Stimulated activated CD8-positive, alpha-beta memory T cell treated with anti-CD3 and anti-CD28 coated beads, Interleukin-12 subunit alpha, Interleukin-12 subunit beta, amount 100 ng/mL, for 1 hour (primary cell): ENCODE measurements at regions not wholly inside any gene's neighbourhood (a gene's known extent, or its start where the extent isn't known, plus 50 kb on each side); places are given as distances from the start of the nearest gene placed in this dataset.

ENCODE experiments used
- DNase-seq: peaks from one replicate; pipeline ENCODE4 v3.0.0-alpha.2; 2020; ENCODE audit warnings: low read depth

DNA sequence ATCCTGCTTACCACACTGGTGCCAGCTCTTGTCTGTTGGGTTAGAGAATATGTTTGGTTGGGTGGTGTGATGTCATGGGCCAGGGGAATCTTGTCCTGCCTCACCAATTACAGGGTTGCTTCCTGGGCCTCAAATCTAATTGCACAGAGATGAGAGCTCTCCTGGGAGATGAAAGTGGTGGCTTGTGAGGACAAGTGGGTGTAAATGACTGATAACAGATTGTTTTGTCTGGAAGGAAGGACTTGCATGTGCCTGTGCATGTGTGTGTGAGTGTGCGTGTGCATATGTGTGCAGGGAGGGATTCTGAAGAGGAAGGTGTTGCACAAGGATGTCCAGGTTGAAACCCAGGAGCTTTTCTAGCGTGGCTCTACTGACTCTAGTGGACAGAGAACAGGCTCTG, 271.9 kb downstream of the LOXHD1 start:
- DNase-seq = no peak

DNA sequence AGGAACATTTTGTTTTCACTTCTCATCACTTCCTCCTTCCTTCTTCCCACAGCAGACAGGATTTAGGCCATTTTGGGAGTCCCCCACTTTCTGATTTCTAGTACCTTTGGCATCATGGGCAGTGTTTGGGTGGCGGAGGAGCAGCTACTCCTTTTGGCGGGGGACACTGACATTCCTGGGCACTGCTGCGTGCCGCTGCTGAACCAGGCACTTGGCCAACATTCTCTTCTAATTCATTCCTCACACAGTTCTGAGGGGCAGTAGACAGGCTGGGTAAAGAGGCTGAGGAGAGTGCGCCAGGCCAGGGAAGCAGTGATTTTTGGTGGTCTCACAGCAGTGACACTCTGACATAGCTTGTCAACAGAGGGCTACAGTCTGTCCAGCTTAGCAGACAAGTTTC, 270.2 kb downstream of the LOXHD1 start:
- no peak for DNase-seq

DNA sequence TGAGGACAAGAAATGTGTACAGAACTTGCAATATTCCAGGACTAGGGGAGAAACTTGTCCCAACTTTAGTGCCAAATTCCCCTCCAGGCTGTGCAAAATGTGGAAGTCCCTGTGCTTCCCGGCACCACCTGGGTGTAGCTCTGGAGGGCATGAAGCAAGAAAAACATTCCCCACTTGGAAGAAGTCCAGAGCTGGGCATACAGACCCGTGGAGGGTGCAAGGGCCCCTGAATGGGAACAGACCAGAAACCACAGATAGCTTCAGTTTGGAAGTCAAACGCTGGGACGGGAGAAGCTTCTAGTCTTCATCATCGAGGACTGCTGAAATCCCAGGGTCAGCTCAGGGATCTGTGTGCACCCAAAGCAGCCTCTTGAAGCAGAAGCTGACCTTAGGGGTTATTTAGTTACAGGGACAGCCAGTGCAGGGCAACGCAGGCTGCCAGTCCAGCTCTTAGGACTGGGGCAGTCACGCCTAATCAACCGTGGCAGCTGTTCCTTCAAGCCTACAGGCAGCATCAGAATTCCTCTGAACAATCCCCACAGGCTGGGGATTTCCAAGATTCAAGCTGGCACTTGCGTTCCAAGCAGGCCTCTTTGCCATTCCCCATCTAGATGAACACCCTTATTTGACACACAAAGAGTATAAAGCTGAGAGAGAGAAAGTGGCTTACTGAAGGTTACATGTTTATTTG, 269.4 kb downstream of the LOXHD1 start:
- no peak for DNase-seq

DNA sequence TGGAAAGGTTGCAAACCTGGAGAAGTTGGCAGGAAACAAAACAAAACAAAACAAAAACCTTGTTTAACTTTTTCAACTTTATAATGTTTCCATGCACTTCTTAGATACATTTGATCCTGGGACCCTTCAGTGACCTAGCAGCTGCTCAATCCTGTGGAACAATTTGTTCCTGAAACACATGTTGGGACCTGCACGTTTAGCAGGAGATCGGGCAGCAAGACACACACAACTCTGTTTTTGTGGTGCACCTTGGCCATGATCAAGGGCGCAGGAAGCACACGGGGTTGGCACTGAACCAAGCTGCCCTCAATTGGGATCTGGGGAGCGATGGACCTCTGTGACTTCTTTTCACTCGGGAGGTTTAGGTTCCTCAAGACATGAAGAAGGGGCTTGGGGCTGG, 268.7 kb downstream of the LOXHD1 start:
- no peak for DNase-seq

DNA sequence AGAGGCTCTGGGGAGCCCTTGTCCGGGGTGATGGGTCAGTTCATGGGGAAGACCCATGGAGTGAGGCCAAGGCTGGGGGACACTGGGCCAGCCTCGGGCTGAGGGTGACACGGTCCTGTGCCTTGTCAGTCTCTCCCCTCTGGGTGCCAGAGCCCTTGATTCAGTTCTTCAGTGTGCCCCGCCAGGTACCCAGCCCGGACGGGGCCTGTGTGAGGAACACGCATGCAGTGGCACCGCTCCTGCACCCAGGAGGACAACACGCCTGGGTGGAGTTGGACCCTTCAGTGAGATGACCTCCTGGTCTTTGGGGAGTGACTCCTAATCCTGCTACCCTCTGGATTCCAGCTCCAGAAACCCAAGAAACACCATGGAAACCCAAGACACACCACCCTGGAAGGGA, 264.4 kb downstream of the LOXHD1 start:
- no peak for DNase-seq

DNA sequence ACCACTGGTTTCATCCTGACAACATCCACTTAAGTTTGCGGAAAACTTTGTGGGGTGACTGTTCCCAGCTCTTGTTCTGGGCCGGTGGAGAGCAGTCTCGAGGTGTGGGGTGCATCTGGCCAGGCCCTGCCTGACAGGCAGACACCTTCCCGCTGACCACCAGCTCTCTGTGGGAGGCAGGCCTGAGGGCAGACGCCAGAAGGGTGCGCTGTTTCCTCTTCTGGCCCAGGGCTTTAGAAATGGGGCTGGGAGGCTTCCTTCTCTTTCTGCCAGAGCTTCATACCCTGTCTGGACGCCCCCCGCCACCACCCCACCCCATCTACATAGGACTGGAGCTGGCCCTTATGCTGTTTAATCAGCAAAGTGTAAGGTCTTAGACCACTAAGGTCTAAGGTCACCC, 263.8 kb downstream of the LOXHD1 start:
- DNase-seq = no peak

DNA sequence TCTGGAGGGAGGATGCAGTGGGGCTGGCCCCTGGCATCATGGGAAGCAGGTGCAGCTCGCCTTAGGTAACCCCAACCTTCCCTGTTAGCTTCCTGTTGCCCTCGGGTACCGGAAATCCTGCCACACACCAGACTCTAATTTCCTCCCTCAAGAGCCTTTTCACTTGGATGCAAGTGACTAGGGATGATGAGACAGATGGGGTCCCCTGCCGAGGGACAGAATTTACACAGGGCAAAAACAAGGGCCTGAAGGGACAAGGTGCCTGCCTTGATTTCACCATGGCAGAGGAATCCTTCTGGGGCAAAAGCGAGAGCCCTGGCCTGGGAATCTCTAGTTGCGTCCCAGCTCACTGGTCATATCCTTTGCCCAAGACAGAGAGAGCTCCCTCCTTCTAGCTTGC, 263.1 kb downstream of the LOXHD1 start:
- no peak for DNase-seq

DNA sequence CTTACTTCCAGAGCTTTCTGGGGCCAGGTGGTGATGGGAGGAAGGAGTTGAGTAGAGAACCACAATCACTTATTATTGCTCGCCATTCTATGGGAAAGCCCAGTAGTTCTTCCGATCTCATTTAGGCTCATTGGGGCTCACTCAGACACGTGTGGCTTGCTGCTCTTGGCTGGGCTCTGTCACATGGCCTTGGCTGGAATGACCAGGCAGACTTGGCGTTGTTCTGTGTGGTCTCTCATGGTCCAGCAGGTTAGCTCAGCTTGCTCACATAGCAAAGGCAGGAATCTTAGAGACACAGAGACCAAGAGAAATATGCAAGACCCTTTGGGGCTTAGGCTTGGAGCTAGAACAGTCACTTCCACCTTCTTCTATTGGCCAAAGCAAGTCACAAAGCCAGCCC, 261.2 kb downstream of the LOXHD1 start:
- DNase-seq = no peak

DNA sequence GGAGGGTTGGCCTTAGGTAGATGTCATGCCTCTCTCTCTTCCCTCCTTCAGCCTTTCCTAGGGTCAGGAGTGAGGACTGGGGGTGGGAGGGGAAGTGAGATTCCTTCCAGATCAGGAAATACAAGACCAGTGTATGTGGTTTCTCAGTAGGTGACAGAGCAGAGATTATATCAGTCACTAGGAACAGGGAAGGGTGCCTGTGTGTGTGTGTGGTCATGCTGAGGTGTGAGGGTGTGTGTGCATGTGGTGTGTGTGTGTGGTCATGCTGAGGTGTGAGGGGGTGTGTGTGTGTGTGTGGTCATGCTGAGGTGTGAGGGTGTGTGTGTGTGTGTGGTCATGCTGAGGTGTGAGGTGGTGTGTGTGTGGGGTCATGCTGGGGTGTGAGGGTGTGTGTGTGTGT, 259.8 kb downstream of the LOXHD1 start:
- DNase-seq = no peak

DNA sequence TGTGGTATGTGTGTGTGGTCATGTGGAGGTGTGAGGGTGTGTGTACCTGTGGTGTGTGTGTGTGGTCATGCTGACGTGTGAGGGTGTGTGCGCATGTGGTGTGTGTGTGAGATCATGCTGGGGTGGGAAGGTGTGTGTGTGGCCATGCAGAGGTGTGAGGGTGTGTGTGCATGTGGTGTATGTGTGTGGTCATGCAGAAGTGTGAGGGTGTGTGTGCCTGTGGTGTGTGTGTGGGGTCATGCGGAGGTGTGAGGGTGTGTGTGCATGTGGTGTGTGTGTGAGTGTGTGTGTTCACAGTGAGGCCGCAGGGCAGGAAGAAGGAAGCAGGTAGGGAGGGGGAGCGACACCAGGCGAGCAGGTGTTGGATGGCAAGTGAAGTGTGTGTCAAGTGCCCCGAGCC, 259.0 kb downstream of the LOXHD1 start:
- DNase-seq = peak; percentile 1

DNA sequence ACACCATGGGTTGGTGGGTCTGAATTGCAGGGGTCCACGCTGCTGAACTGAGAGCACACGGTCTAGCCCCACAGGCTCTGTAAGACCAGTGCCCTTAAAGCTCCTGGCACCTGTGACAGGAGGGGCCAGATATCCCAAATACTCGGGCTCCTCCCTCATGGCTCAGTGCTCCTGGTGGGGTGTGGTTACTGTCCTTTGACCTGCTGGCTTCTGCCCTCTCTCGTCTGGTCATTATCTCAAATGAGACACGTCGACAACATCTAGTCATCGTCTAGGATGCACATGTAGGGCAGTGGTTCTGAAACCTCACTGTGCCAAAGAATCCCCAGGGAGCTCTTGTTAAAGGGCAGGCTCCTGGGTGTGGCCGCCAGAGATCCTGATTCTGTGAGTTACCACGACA, 258.4 kb downstream of the LOXHD1 start:
- DNase-seq = no peak

DNA sequence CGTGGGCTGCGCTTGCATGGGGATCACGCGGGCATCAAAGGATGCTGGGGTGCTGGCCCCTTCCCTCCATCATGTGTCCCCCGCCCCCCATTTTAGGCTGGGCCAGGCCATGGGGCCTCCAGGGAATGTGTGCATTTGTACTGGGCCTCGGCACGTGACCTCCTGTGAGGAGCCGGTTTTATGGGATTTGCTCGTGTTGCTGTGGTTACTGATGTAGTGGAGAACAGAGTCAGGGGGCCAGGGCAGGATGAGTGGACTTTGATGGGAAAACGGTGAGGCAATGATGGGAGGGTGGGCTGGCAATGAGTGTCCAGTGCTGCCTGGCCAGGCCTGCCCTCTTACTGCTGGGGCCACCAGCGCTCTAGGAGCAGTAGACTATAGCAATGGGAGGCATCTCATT, 257.7 kb downstream of the LOXHD1 start:
- no peak for DNase-seq

DNA sequence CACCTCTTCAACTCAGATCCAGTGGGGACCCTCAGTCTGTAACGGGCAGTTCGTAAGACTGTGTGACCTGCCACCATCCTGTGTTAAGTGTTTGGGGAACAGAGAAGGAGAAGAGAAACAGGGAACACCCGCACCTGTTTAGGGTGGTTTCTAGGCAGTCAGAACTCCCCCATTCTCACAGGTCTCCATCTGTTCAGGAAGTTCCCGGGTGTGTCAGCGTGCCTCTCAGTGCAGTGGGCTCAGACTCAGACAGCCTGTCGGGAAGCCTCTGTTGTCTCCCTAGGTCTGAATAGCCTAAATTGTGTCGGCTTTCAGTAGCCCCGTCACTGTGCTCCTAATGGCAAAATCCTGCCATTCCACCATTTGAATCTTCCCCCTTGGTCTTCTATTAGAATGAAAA, 256.6 kb downstream of the LOXHD1 start:
- no peak for DNase-seq

DNA sequence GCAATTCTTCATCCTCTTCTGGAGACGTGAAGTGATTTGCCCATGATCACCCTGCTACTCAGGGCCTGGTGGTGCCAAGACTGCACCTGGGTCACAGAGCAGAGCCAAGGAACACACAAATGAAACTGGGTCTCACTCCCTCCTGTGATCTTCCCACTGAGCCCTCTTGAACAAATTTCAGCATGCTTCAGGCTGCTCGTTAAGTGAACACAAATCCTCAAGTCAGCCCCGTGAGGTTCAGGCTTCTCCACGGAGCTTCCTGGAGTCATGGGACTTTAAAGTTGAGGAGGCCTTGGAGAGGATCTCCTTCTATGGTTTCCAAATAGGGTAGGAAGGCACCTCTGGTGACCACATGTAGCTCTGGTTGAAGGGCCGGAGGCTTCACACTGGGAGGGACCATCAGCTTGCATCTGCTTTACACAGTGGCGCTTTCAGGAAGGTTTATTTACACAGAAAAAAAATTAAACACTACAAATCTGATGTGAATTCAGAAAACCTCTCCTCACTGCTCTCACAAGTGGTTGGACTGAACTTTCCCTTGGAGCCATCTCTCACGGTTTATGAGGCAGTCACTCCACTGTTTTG, 255.4 kb downstream of the LOXHD1 start:
- DNase-seq = no peak

DNA sequence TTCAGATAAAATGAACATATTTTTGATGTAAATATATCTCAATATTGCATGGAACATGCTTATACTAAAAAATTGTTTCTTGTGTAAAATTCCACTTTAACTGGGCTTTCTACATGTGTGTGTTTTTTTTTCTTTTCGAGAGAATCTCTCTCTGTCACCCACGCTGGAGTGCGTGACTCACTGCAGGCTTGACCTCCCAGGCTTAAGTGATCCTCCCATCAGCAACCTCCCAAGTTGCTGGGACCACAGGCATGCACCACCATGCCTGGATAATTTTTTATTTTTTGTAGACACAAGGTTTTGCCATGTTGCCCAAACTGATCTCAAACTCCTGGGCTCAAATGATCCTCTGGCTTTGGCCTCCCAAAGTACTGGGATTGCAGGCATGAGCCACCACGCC, 254.6 kb downstream of the LOXHD1 start:
- DNase-seq = no peak

DNA sequence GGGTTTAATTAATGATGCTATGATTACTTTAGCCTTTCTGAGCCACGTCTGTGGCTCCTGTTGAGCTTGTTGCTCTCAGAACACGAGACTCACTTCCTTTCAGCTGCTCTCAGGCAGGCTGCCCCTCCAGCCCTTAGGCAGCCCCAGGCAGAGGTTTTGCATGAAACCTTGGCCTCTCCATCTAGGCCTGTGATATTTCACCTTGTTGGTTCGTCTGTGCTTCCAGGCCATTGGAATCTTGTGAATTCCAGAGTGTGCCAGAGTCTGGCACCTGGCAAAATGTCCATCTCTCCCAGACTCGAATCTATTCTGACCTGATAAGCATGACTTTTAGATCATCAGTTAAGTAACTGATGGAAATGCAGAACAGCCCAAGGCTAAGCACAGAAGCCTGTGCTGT, 254.1 kb downstream of the LOXHD1 start:
- no peak for DNase-seq

DNA sequence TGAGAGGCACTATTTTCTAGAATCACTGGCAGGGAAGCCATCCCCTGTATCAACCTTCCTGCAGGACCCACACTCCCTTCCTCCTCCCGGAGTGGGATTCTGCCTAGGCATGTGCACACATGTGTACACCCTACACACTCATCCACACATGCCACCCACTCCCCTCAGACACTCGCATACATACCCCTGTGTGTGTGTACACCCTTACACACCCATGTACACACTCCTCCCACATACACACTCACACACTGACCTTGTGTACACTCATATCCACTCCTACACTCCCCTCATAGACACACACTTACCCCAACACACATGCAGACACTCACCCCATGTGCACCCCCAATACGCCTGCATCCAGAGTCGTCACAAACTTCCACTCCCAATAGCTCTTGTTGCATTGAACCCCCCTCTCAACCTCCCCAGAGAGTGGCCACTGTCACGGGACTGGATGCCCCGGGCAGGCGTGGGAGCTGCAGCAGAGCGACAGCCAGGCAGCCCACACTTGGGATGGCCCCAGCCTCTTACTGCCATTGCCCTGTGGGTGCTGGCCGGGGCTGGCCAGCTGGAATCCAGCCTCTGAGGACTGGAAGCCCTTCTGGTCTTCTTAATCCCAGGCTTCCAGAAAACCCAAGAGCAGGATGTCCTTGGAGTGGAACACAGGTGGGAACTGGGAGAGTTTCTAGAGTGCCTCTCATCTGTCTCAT, 251.0 kb downstream of the LOXHD1 start:
- no peak for DNase-seq

DNA sequence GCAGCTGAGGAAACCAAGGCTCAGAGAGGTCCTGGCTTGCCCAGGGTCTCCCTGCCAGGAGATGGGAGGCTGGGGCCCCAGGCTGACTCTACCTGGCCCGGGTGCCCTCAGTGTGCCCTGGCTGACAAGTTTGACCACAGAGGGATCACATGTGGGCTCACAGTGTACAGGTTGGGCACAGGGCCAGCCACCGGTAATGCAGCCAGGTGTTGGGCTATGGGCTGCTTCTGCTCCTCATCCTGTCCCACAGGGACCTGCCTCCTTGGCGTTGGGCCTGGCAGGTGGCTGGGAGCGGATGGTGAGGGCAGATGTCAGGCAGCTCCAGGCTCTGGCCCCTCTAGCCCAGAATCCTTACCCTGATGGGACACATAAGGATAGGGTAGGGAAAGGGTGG, 250.5 kb downstream of the LOXHD1 start:
- no peak for DNase-seq

DNA sequence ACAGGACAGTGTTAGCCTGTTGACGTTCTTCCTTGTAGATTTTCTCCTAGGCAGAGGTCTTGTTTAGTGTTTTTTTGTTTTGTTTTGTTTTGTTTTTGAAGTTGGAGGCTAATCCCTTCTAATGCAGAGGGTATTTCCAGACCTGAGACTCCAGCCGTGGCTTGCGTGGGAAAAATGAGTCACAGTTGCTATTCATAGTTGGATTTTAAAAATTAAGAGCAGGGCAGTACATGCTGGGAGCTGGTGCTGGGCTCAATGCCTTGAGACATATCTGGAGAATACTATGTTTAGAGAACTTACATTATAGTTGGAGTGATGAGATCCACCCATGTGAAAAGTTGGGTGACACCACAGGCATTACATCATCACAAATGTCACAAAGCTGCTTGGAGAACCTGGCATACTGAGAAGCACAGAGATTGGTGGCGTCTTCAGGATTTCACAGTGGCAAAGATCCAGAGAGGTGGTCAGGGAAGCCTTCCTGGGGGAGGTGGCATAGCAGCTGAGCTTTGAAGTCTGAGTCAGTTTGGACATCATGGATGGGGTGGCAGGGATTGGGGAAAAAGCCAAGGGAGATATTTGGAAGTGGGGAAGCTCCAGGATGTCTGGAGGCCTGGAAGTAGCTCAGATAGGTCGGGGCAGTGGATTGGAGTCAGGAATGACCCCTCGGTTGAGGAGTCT, 249.4 kb downstream of the LOXHD1 start:
- no peak for DNase-seq

DNA sequence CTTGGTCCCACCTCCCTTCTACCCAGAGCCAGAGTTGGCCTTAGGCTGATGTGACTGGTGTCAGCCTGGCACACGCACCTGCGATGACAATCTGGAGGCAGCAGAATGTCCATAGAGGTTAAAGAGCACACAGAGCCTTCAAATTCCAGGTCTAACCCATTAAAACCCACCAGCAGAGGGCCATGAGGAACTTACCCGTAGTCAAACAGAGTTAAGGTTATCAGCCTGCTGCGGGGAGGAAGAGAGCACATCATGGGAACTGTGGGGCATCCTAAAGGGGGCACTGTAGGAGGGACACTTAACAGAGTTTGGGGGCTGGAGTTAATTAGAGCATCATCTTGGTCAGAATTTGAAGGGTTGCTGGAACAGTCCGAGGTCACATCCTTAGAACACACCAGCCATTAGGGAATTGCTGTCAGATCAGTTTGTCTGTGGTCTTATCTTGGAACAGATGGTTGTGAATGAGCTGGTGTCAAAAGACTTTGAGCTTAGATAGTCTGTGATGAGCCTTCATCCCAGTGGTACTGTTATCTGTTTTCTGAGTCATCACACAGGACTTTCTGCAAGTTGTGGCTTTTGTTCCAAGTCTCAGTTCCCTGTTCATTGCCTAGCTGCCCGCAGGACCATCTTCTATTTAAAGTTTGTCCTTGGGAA, 248.6 kb downstream of the LOXHD1 start:
- DNase-seq = no peak

DNA sequence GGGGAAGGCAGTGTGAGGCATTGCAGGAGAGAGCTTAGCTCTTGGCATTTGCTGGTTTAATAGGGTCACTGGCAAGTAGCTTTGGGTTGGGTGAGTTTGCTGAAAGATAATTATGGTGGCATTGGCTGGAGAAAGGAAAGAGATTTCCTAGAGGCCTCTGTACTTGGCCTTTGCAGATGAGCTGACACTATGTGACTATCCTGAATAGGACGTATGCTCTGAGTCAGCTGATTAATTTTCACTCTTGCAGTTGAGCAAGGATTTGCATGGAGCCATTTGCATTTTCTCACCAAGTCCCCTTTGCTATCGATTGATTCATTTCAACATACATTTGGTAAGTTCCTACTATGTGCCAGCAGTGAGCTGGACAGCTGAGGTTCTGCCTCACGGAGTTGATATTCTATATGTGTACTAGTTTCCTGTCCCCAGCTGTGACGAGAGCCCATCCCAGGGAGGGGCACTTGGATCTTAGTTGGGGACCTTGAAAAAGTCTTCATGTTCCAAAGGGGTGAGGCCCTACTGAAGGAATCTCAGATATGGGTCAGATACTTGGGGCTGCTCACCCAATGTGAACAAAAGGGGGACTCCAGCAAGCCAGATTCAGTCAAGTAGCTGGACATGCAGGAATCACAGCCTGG, 245.7 kb downstream of the LOXHD1 start:
- DNase-seq = no peak
